Retinal pigment epithelial cell (primary cell): ENCODE measurements at regions not wholly inside any gene's neighbourhood (a gene's known extent, or its start where the extent isn't known, plus 50 kb on each side); places are given as distances from the start of the nearest gene placed in this dataset.

Experiments used
- DNase-seq: peaks from one replicate; pipeline ENCODE4 v3.0.0-alpha.2; 2010; ENCODE audit warnings: low read depth
- H3K4me3 ChIP-seq: 2 replicates; pipeline ENCODE4 v1.5.1; 2011; ENCODE audit warnings: mild to moderate bottlenecking, low read length, control low read depth, moderate library complexity
- TF ChIP-seq, protein P1 (sequence below): conservative IDR thresholded peaks from 2 replicates; pipeline ENCODE4 v1.5.1; 2011; ENCODE audit warnings: low read depth, low read length, control low read depth, inconsistent platforms

DNA sequence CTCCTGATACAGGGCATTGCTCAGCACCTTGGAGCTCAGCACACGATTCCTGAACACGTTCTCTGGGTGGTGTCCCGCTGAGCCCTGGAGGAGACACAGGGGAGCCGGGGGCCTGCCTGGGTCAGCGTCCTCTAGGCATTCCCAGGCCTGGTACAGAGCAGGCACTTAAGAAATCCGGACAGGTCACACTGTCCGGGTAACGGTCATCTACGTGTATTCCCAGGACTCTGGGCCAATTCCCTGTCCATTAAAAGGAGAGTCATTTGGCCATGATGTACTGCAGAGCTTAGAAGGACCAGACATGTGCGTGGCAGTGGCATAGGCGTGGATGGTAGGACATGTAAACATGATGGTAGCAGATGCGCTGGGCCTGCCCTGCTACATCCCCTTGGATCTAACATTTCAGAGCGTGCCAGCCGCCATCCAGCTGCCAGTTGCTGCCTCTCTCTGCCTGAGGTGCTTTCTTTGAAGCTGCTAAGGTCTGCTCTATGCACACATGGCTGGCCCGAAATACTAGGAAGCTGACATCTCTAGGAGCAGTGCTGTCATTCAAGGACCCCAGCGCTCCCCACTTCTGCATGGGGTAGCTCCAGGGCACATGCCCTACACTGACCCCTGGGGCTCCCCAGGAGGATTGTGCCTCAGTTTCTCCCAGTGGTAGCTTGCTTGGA, 273.1 kb upstream of the RTL1 start:
- TF ChIP-seq, protein P1, sequence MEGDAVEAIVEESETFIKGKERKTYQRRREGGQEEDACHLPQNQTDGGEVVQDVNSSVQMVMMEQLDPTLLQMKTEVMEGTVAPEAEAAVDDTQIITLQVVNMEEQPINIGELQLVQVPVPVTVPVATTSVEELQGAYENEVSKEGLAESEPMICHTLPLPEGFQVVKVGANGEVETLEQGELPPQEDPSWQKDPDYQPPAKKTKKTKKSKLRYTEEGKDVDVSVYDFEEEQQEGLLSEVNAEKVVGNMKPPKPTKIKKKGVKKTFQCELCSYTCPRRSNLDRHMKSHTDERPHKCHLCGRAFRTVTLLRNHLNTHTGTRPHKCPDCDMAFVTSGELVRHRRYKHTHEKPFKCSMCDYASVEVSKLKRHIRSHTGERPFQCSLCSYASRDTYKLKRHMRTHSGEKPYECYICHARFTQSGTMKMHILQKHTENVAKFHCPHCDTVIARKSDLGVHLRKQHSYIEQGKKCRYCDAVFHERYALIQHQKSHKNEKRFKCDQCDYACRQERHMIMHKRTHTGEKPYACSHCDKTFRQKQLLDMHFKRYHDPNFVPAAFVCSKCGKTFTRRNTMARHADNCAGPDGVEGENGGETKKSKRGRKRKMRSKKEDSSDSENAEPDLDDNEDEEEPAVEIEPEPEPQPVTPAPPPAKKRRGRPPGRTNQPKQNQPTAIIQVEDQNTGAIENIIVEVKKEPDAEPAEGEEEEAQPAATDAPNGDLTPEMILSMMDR, result no peak
- no peak overlapping the region for H3K4me3 ChIP-seq
- DNase-seq, result no peak

- no peak for DNase-seq
- H3K4me3 ChIP-seq, result no peak overlapping the region
- TF ChIP-seq, protein P1, result no peak
These were observed 273.9 kb upstream of the RTL1 start for GRCh38 chr14:101177301-101177971.

- TF ChIP-seq, protein P1, result no peak
- DNase-seq, result no peak
- no peak overlapping the region for H3K4me3 ChIP-seq
These were observed 274.9 kb upstream of the RTL1 start for GRCh38 chr14:101178184-101179072.

DNA sequence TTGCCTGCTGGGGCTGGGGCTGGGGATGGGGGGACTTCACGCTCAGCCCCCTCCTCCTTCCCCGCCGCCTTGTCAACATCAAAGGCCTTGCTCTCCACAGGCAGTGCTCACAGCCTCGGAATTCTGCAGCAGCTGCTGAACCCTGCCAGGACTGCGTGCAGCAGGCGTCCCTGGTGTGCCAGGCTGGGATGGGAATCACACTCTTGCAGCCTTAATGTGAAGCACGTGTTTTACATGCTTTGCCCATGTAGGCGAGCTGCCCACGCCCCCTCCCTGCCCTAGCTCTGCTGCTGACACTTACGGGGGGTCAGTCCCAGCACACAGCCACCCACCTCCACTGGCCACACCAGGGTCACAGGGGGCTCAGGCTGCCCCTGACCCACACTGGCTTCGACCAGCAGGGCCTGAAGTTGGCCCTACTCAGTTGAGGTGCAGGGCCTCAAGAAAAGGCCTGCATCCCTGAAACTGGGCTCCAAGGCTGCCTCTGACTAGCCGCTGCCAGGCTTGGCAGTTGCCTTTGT, 276.2 kb upstream of the RTL1 start:
- TF ChIP-seq, protein P1, result no peak
- DNase-seq, result no peak
- no peak overlapping the region for H3K4me3 ChIP-seq

GRCh38 chr14:101181446-101182313, 278.2 kb upstream of the RTL1 start:
- no peak overlapping the region for H3K4me3 ChIP-seq
- TF ChIP-seq, protein P1, result no peak
- no peak for DNase-seq

DNA sequence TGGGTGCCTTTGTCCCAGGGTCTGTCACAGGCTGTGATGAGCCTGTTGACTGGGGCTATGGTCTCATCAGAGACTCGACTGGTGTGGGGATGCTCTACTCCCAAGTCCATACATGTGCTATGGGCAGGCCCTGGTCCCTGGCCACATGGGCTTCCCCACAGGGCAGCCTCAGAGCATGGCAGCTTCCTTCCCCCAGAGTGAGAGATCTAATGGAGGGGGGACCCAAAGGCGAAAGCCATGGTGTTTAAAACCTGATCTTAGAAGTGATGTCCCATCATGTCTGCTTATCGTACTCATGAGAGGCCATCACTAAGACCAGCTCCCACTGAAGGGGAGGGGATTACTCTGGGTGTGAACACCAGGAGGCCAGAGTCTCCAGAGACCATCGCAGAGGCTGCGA, 279.0 kb upstream of the RTL1 start:
- no peak for DNase-seq
- H3K4me3 ChIP-seq, result no peak overlapping the region
- TF ChIP-seq, protein P1, result no peak
